Left lobe of liver (tissue), 2 donors: ENCODE measurements at regions not wholly inside any gene's neighbourhood (a gene's known extent, or its start where the extent isn't known, plus 50 kb on each side); places are given as distances from the start of the nearest gene placed in this dataset.

ENCODE experiments used
- ATAC-seq: fragments of 200-7000 bp; cut with Tn5 transposase; one replicate; pipeline ENCODE4 v1.9.1; 2020; ENCODE audit warnings: mild to moderate bottlenecking, moderate library complexity
- DNase-seq: peaks from one replicate; pipeline ENCODE4 v3.0.0-alpha.2; 2020; ENCODE audit warnings: low spot score
- donor health status: DM: no; HTN: no; CAD: no; lungs with moderate emphysema.
- donor health status: DM: no; HTN: yes; CAD: no.

GRCh38 chr12:126464153-126464552 is 1398.9 kb downstream of the AACS start:
- no peak for DNase-seq
- ATAC-seq, result no peak

DNA sequence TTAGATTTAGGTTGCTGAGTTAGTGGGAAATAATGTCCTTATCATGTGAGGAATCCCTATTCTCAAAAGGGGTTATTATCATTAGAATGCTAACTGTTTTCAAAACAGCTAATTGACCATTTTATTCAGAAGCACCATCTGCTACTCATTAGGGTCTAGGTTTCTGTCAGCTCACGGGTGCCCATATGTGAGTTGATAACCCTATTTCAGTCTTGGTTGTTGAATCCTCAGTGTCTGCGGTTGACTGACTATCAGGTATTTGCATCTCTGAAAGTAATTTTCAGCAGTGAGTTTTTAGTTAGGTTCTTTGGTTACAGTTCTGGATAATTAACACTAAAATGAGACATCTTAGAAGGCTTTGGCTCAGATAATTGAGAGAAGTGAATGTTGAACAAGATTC is 1404.0 kb downstream of the AACS start:
- no peak for DNase-seq

DNA sequence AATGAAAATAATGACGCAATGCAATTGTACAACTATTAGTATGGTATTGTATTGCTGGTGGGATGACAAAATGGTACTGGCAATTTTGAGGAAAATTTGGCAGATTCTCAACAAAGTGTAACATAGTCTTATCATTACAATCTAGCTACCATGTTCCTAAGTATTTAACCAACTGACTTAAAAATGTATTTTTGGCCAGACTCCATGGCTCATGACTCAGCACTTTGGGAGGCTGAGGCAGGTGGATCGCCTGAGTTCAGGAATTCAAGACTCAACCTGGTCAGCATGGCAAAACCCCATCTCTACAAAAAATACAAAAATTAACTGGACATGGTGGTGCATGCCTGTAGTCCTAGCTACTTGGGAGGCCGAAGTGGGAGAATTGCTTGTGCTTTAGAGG is 1409.5 kb downstream of the AACS start:
- ATAC-seq, result no peak
- no peak for DNase-seq

More for the DNA sequence above, 1404.0 kb downstream of the AACS start:
- ATAC-seq, result no peak

DNA sequence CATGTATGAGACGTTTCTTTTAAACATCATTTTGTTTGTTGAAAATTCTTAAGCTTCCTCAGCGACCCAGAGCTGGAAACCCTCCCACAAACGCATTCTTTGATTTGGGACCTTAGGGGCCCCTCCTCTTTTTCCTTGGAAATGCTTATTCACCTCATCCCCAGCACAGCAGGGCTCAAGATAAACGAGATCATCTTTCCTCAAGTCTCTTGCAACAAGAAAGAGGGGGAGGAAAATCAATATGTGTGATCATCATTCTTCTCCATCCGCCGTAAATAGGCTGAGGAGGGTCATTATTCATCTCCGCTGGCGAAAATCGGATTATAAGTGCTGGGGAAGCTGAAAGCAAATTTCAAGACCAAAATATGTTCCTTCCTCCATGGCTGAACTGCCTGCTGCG is 1415.2 kb downstream of the AACS start:
- ATAC-seq (no peak), DNase-seq (no peak)

DNA sequence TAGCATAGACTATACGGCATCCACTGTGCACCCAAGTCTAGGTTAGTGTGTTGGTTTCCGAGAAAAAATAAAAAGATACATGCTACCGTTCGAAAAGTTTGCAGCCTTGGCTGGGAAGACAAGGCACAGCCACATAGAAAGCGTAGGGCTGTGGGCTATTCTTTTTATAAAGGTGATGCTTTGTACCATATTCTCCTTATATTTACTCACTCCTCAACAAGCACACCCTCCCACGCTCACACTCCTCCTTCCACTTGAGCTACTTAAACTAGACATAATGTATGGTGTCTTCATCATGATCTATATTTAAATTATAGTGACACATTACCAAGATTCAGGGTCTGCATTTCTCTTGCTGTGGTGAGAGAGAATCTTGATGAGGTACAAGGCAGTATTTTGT is 1416.5 kb downstream of the AACS start:
- ATAC-seq, result no peak
- no peak for DNase-seq

DNA sequence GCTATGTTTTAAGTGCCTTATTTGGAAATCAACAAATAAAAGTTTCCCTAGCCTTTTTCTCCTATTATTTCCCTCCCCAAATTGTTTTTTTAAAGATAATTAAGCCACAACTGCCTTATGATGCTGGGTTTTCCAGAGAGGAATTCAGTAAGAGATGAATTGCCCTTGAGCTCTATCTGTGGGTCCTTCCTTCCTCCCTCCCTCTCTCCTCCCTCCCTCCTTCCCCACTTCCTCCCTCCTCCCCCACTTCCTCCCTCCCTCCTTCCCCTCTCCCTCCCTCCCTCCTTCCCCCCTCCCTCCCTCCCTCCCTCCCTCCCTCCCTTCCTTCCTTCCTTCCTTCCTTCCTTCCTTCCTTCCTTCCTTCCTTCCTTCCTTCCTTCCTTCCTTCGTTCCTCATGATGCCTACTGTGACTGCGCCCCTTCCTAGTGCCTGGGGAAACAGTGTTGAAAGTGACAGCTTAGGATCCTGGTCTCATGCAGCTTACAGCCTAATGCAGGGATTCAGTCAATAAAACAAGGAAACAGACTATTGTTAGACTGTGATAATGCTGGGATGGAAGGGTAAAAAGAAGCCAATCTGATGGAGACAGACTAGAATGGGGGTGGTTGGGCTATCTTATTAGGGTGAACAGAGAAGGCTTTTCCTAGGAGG is 1417.1 kb downstream of the AACS start:
- DNase-seq, result no peak
- no peak for ATAC-seq

GRCh38 chr12:126483145-126484068 is 1418.2 kb downstream of the AACS start:
- ATAC-seq, result no peak
- no peak for DNase-seq

- ATAC-seq, result no peak
- no peak for DNase-seq
These were observed 1422.3 kb downstream of the AACS start for GRCh38 chr12:126487431-126487980.

GRCh38 chr12:126488806-126489205 is 1423.6 kb downstream of the AACS start:
- no peak for ATAC-seq
- no peak for DNase-seq

DNA sequence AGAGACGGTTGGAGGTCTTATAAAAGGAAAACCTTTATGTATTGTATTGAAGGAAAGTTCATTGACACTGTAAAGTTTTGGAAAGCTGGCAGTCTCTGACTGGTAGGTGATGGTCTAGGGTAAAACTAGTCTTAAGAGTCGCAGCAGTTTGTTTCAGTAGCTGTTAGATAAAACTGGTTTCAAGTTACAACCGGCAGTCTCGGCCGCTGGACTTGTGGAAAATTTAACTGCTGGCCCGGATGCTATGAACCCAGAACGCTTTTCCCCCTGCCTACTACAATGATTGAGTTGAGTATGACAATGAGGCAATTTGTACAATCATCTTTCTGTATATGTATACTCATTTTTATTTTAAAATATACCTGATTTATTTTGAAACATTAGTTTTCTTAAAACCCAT is 1426.9 kb downstream of the AACS start:
- no peak for ATAC-seq
- no peak for DNase-seq

- ATAC-seq, result no peak
These were observed 1428.3 kb downstream of the AACS start for GRCh38 chr12:126493366-126494108.

GRCh38 chr12:126496201-126496600 is 1431.0 kb downstream of the AACS start:
- DNase-seq (no peak), ATAC-seq (no peak)

More at GRCh38 chr12:126493366-126494108, 1428.3 kb downstream of the AACS start:
- no peak for DNase-seq

DNA sequence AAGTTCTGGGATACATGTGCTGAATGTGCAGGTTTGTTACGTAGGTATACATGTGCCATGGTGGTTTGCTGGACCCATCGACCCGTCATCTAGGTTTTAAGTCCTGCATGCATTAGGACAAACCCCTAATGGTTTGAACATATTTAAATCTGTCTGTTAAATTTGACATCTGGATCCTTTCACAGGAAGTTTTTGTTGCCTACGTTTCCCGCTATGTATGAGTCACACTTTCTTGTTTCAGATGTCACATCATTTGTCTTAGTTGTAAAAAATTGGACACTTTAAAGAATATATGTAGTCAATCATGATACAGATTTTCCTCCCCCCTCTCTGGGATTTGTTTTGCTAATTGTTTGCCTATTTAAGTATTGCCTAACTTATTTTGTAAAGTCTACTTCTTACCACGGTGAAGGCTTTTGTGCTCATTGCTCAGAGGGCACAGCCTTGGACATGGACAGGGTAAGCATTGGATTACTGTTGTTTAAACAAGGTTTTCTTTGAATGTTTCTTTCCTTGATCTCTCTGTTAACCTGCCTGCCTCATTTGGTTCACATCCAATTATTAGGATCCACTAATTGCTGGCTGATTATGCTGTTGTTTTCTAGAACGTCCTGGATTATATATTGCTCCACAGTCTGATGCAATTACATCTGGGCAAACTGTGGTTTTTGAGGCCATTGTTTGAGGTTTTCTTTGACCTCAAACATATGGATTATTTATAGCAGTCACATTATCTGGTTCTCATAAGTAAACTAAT is 1441.4 kb downstream of the AACS start:
- DNase-seq, result no peak
- no peak for ATAC-seq

DNA sequence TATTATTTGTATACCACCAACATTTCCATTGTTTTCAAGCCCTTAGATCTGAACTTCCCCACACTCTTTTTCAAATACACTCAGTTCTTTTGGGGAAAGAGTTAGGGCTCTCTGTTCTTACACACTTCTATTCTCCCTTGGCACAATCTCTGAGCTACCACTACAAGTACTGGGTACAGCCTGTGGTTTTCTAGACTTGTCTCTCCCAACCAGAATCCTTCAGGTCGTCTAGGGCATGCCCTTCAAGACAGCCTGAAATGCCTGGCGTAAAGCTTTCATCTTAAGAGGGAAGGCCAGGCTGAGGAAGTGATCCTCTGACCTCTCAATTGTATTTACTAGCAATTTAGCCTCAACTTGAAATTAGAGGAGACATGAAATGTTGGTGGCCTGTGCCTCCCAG is 1442.0 kb downstream of the AACS start:
- ATAC-seq (no peak), DNase-seq (no peak)

DNA sequence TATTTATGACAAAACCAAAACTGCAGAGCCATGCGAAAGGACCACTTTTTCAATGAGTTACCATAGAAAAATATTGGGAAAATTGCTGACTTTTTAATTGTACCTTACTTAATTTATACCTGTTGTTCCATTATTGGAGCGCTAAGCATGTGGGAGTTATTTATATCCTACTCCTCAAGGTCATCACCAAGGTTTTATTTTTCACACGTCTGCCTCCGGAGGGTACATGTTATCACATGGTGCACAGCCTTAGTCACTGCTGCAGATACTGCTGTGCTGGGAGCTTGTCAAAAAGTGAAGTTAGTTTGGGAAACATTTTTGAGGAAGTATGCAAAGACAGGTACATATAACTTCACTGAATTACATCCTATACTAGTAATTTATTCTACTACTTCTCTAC is 1444.3 kb downstream of the AACS start:
- DNase-seq (no peak), ATAC-seq (no peak)

DNA sequence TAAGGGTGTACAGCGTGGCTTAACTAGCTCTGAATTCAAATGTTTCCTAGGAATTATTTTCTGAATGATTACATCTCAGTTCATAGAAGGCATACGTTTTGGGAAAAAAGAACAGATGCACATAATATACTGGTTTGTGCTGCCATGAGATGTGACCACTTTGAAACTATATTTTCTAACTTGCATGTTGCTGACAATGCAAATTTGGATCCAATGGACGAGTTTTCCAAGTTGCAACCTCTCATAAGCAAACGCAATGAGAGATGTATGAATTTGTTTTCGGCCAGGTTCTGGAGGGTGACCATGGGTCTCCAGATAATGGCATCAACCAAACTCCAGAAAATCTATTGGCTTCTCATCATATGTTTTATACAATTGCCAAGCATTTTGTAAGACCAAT is 1445.4 kb downstream of the AACS start:
- DNase-seq (no peak), ATAC-seq (no peak)

GRCh38 chr12:126512916-126513913 is 1448.0 kb downstream of the AACS start:
- no peak for DNase-seq

DNA sequence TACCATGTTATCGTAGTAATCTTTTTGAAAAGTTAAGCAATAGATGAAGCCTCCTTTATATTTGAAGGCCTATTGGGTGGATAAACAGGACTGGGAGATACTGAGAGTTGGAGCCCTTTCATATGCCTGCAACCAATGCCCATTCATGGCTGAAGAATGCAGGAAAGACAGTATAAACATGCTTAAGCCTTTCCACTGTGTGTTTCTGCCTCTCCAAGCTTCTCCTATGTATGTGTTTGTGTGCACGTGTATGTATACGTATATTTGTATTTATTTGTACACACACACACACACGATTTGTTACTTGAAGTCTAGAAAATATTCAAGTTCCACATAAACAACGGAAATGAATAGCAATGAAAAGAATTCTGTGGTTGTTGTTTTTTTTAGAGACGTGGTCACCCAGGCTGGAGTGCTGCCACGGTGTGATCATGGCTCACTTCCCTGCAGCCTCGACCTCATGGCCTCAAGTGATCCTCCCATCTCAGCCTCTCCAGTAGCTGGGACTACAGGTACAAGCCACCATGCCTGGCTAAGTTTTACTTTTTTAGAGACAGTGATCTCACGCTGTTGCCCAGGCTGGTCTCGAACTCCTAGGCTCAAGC is 1453.5 kb downstream of the AACS start:
- DNase-seq (no peak), ATAC-seq (no peak)

More at GRCh38 chr12:126512916-126513913, 1448.0 kb downstream of the AACS start:
- ATAC-seq, result no peak

DNA sequence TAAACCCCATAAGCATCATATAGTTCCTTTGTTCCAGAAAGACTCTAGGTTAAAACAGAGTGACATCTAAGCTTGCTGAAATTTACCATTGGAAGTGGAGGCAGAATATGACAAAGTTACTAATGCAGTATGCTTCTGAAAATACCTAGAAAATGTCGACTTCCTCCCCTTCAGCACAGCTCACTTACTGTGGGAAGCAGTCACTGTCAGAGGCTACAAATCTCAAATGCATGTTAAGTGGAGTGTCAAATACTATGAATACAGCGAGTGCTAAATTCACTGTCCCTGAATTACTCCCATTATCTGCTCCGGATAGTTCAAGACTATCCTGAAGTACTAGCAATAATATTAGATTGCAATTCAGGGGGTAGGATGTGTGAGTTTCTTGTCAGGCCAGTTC is 1454.6 kb downstream of the AACS start:
- DNase-seq (no peak), ATAC-seq (no peak)
